ENCODE measurements at regions not wholly inside any gene's neighbourhood (a gene's known extent, or its start where the extent isn't known, plus 50 kb on each side); places are given as distances from the start of the nearest gene placed in this dataset.
A peak's percentile ranks its signal among the peaks of the same experiment; 100 is the strongest.
"Not testable (repeated sequence)": the region's sequence is repeated elsewhere in the genome, so short reads cannot be mapped to it uniquely, and the experiment has no call there.

DNA sequence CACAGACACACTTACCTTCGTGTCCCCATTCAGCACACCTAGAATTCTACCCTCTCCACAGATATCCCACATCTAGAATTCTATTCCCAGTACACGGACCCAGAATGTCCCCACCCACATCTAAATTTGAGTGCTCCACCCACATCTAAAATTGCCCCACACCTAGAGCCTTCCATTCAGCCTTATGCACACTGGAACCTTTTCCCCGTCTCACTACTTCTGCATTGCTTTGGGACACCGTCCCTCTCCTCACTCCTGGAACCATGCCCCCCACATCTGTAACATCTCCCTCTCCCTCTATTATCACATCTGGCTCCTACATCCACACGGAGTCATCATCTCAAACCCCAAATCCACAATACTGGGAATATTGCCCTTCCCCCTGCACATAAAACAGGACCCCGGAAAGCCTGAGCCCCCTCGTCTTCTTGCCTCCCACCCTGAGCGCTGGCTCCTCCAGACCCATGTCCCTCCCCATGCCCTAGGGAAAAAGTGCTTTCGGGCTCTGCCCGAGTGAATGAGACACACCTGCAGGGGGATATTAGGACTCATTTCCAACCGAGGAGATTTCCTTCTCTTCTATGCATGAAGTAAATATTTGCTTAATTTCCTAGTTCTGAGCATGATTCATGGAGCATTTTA, 125.8 kb upstream of the UNC5B start:
- DNase-seq, result no peak

DNA sequence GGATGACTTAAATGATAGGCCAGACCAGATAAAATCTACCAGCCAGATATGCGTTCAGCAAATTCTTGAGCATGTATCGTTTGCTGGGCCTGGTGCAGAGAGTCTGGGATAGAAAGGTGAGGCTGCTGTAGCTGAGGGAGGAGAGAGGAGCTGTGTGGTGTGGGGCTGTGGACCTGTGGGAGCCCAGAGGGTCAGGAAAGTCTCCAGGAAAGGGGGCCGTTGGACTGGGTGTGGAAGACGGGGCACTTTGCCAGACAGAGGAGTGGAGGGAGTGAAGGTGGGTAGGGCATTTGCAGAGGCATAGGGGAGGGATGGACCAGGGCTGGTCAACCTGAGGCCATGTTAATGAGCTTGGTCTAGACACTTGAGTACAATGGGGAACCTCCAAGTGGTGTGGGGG, 124.7 kb upstream of the UNC5B start:
- no peak for DNase-seq

DNA sequence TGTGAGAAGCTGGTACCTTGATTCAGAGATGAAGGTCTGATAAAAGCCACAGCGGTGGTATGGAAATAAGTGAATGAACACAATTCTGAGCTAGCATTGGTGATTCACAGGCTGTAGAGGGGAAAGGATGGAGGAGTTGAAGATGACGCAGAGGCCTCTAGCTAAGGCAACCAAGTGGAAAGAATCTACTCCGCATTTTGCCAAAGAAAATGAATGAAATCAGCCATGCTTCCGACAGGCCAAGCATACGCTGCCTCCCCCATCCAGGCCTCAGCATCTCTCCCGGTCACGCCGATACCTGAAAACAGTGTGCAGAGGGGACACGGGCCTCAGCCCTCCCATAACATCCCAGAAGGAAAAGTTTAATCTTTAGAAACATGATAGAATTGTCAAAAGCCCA, 124.3 kb upstream of the UNC5B start:
- DNase-seq, result no peak

- not testable (repeated sequence) for DNase-seq
These were observed 123.8 kb upstream of the UNC5B start for GRCh38 chr10:71088578-71088977.

GRCh38 chr10:71089162-71089561, 123.2 kb upstream of the UNC5B start:
- DNase-seq, result no peak

DNA sequence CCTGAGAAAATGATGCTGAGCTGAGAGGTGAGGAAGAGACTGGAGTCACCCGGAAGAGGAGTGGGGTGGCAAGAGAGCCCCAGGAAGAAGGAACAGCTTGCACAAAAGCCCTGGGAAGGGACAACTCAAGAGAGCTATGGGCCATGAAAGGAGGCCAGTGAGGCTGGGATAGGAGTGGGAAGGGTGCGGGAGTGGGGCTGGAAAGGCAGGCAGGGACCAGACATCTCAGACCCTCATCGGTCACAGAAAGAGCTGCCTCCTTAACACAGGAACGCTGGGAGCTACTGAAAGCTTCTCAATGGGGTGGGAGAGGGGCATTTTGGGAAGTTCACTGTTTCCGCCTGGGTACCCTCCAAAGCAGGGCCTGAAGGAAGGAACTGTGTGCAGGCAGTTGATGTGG, 122.0 kb upstream of the UNC5B start:
- DNase-seq, result no peak

- DNase-seq, result no peak
These were observed 121.6 kb upstream of the UNC5B start for GRCh38 chr10:71090801-71091200.

GRCh38 chr10:71092812-71093401, 119.5 kb upstream of the UNC5B start:
- DNase-seq, result no peak

GRCh38 chr10:71093531-71093930, 118.8 kb upstream of the UNC5B start:
- DNase-seq, result no peak

DNA sequence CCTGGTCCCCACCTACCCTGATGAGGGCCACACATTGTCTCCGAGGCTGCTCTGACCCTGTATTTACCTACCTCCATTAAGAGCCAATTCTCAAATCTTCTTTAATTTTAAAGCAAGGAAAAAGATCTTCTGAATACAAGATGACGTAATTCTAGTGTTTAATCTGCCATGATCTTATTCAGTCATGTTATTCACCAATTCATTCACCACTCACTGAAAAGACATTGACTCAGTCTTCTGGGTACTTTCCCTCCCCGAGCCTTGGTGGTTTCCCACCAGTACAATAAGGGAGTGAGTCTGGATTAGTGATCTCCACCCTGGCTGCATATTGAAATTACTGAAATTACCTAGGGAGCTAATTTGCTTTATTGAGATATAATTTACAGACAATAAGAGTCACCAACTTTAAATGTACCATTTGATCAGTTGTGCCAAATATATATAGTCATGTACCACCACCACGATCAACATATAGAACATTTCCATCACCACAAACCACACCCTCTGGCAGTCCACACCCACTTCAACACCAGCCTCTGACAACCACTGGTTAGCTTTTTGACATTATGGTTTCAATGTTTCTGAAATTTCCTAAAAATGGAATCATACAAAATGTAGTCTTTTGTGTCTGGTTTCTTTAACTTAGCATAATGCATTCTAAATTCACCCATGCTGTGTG, 117.5 kb upstream of the UNC5B start:
- DNase-seq, result no peak

DNA sequence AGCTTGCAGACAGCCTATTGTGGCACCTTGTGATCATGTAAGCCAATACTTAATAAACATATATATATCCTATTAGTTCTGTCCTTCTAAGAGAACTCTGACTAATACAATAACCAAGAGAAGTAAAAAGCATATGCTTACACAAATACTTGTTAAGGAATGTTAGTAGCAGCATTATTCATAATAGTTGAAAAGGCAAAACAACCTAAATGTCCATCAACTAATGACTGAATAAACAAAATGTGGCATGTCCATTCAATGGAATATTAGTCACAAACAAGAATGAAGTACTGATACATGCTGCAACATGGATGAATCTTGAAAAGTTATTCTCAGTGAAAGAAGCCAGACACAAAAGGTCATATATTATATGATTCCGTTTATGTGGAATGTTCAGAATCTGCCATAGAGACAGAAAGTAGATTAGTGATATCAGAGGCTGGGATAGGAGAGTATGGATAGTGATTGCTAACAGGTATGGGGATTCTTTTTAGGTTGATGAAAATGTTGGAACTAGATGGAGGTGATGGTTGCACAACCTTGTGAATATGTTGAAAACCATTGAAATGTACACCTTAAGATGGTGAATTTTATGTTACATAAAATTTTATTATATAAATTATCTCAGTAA, 112.5 kb upstream of the UNC5B start:
- no peak for DNase-seq

GRCh38 chr10:71103961-71104360, 108.4 kb upstream of the UNC5B start:
- DNase-seq, result no peak

- peak; percentile 55 for DNase-seq
These were observed 106.2 kb upstream of the UNC5B start for GRCh38 chr10:71106151-71106550.

DNA sequence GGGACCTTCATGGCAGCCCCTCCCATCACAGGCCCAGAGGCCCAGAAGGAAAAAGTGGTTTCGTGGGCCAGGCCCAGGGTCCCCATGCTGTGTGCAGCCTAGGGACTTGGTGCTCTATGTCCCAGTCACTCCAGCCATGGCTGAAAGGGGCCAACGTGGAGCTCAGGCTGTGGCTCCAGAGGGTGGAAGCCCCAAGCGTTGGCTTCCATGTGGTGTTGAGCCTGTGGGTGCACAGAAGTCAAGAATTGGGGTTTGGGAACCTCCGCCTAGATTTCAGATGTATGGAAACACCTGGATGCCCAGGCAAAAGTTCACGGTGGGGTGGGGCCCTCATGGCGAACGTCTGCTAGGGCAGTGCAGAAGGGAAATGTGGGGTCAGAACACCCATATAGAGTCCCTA, 105.3 kb upstream of the UNC5B start:
- not testable (repeated sequence) for DNase-seq

DNA sequence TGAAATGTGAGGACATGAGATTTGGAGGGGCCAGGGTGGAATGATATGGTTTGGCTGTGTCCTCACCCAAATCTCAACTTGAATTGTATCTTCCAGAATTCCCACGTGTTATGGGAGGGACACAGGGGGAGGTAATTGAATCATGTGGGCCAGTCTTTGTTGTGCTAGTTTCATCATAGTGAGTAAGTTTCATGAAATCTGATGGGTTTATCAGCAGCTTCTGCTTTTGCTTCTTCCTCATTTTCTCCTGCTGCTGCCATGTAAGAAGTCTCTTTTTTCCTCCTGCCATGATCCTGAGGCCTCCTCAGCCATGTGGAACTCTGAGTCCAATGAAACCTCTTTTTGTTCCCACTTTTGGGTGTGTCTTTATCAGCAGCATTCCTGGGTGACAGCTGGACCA, 104.3 kb upstream of the UNC5B start:
- peak; percentile 51 for DNase-seq

DNA sequence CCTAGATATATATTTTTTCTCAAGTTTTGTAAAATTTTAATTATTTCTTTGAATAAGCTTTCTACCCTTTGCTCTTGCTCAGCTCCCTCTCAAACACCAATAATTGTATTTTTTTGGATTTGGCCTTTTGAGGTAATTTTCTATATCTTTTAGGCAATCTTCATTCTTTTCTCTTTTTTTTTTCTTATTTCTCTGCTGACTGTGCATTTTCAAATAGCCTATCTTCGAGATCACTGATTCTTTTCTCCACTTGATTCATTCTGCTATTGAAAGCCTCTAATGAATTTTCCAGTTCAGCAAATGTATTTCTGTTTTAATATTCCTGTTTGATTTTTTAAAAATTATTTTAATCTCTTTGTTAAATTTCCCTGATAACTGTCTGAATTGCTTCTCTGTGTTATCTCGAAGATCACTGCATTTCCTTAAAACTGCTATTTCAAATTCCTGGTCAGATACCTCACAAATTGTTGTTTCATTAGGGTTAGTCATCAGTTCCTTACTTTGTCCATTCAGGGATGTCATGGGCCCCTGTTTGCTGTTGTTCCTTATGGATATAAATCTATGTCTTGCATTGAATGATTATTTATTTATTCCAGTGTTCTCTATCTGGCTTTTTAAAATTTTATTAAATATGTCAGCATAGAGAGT, 100.1 kb upstream of the UNC5B start:
- DNase-seq, result no peak

- DNase-seq, result no peak
These were observed 95.9 kb upstream of the UNC5B start for GRCh38 chr10:71116426-71116825.

- DNase-seq, result not testable (repeated sequence)
These were observed 94.8 kb upstream of the UNC5B start for GRCh38 chr10:71117589-71117988.

GRCh38 chr10:71123023-71123422, 89.3 kb upstream of the UNC5B start:
- no peak for DNase-seq

- DNase-seq, result no peak
These were observed 87.2 kb upstream of the UNC5B start for GRCh38 chr10:71124921-71125748.

- no peak for DNase-seq
These were observed 86.6 kb upstream of the UNC5B start for GRCh38 chr10:71125749-71126107.

DNA sequence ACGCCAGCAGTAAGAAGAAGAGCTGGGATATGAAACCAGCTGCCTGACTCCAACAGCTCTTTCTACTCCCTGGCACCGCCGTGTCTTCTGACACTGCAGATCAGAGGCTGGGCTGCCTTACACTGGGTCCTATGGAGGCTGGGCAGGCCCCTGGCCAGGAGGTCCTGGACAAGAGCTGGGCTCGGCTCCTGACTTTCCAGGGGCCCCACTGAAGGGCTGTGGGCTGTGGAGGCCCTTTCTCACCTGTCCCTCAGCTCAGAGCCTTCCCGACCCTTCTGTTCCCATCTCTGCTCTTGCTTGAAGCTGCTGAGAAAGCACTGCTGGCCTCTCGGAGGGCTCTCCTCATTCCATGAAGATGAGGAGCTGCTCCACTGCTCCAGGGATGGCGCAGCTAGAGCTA, 85.9 kb upstream of the UNC5B start:
- DNase-seq, result no peak

DNA sequence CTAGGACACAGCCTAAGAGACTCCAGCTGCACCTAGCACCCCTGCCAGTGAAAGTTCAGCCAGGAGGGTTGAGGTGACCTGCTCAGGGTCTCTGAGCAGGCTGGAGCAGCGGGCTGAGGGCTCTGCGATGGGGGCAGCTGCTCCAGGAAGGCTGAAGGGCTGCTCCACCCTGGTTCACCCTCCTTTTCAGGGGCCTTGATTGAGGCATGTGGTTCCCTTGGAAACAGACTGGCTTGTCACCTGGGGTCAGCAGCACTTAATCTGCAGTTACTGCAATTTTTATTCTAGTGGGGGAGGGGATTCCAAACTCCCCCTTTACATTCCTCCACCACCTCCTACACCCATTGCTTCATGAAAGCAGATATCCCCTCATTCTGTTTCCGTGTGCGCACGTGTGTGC, 85.3 kb upstream of the UNC5B start:
- DNase-seq, result no peak
